Suppressor macrophage treated with lipopolysaccharide for 4 hours (primary cell): ENCODE measurements at regions not wholly inside any gene's neighbourhood (a gene's known extent, or its start where the extent isn't known, plus 50 kb on each side); places are given as distances from the start of the nearest gene placed in this dataset.
"Not testable (repeated sequence)": the region's sequence is repeated elsewhere in the genome, so short reads cannot be mapped to it uniquely, and the experiment has no call there.

Source experiments
- DNase-seq: peaks from one replicate; pipeline ENCODE4 v3.0.0-alpha.2; 2020

DNA sequence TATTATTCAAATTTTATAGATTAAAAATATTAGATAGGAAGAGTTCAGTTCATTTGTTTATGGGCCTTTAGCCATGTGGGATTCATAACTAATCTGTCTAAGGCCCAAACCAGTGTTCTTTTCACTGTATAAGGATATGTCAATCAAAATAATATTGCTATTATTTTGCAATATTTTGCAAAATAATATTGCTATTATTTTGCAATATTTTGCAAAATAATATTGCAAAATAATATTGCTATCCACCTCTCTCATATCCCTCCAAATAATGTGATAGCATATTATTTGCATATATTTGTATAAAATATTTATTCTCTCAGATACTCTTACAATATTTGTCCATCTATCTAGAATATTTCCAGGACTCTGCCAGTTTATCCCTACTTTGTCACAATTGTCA is 595.3 kb upstream of the PTCHD4 start:
- DNase-seq: no peak

DNA sequence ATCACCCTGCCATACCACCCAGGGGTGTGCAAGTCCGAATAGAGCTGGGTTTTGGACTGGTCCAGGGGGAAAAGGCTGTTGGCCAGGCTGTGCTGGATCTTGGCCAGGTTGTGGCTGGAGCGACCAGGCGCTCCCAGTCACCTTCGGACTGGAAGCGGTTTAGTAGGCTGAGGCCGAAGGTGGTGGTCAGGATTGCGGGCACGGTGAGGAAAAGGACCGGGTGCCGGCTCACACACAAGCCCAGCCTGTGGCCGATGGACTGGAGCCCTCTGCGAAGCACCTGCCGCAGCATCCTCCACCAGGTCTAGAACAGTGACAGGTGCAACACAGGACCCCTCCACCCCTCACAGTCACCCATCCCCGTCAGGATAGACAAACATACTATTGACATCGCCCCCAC is 590.6 kb upstream of the PTCHD4 start:
- no peak for DNase-seq

DNA sequence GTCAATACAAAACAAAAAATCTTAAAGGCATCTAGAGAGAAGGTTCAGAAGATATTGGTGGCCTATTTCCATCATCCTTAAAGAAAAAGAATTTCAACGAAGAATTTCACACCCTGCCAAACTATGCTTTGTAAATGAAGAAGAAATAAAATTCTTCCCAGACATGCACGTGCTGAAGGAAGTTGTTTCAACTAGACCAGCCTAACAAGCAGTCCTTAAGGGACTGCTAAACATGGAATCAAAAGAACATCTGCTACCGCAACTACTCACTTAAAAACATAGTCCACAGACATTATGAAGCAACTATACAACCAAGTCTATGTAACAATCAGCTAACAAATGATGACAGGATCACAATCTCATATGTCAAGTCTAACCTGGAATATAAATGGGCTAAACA is 584.9 kb upstream of the PTCHD4 start:
- no peak for DNase-seq

DNA sequence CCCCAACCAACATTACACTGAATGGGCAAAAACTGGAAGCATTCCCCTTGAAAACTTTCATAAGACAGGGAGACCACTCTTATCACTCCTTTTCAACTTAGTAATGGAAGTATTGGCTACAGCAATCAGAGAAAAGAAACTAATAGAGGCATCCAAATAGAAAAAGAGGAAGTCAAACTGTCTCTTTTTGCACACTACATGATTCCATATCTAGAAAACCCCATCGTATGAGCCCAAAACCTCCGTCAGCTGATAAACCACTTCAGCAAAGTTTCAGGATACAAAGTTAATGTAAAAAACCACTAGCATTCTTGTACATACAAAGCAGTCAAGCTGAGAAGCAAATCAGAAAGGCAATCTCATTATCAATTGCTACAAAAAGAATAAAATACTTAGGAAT is 580.4 kb upstream of the PTCHD4 start:
- DNase-seq: no peak

- no peak for DNase-seq
These were observed 578.5 kb upstream of the PTCHD4 start for GRCh38 chr6:48689498-48689897.

DNA sequence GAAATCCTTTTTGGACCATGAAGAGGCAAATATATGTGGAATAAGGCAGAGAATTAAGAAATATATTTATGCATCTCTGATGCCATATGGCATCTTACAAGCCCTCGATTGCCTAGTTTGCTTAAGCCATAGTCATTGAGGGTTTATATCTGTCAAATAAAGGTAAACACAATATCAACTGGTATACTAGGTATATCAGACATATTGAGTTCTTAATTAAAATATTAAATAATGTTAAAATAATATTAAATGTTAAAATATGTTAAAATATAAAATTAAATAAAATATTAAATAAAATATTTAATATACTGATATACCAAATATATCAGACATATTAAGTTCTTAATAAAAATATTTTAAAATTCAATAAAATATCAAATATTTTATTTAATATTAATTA is 567.4 kb upstream of the PTCHD4 start:
- no peak for DNase-seq

DNA sequence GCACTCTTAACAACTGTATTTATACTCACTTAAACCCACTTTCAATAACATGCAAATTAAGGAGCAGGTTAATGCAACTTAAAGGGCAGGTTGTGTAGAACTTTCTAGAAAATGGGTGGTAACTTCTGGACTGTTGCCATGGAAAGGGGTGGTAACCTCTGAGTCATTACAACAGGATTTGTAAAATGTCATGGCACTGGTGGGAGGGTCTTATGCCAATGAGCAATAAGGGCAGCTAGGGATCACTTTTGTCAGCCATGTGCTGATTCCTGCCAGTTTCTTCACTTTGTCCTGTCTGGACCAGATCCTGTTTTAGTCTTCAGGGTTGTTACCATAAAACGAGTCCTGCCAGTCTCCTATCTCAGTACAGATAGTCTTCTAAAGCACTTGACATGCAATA is 560.5 kb upstream of the PTCHD4 start:
- DNase-seq: no peak

- DNase-seq: no peak
These were observed 559.5 kb upstream of the PTCHD4 start for GRCh38 chr6:48670546-48670945.

DNA sequence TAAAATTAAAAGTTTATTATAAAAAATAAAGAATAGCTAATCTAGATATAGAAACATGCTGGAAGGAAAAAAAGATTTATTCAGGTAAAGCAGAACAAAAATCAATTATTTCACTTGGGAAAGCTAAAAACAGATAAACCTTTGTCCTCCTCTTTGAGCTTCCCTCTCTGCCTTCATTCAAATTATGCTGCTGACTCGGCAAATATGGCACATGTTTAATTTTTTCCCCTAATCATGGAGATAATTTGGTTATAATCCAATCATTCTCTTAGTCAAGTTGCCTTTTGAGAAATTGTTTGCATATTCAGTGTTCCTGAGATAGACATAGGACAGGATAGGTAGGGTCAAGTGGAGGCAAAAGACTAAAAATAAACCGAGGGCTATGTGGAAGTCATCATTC is 556.8 kb upstream of the PTCHD4 start:
- no peak for DNase-seq

GRCh38 chr6:48664826-48665225 is 553.8 kb upstream of the PTCHD4 start:
- no peak for DNase-seq

- no peak for DNase-seq
These were observed 547.9 kb upstream of the PTCHD4 start for GRCh38 chr6:48658915-48659314.

GRCh38 chr6:48641544-48641943 is 530.5 kb upstream of the PTCHD4 start:
- no peak for DNase-seq

GRCh38 chr6:48638796-48639195 is 527.8 kb upstream of the PTCHD4 start:
- DNase-seq: not testable (repeated sequence)

DNA sequence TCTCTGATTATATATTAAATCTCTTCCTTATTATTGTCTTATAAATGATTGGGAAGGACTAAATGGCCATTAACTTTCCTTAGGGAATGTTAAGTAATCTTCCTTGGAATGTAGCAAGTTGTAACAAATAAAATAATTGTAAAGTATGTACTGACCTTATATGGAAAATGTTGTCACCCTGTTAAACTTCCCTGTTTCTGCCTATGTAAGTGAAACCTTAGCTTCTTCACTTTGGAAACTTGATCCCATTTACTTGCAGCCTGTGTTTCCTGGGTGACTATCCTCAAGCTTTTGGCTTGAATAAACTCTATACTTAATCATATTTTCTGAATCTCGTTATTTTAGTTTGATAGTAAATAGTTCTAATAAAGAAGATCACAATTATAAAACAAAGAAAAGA is 519.5 kb upstream of the PTCHD4 start:
- DNase-seq: no peak

DNA sequence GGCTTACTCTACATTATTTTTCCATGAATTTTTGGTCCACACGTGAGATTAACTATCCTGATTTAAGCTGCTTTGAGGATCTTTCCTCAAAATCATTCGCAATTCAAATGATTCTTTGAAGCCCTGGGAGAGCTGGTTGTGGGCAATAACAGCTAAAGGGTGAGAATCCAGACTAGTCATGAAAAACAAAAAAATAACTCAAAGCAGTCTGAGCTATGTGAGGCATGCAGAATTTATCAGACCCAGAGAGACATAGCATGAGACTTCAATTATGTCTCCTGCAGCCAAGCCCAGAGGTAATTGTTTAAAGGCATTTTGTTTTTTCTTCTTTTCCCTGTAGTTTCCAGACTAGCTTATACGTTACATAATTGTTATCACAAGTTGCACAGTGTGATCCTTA is 517.3 kb upstream of the PTCHD4 start:
- no peak for DNase-seq

DNA sequence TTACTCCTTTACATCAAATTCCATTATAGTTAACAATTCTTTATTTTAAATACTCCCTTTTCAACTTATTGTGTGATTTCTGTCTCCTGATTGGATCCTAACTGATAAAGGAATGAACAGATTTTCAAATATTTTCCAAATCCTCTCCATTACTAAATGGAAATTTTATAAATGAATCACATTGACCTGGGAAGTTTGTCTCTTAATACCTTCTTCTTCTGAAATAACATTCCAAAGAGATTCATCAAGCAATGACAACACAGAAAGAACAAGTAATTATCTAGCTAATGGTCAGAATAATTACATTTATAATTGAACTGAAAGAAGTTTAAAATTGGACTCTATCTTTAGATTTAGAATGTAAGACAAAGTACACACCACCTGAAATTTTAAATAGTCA is 515.4 kb upstream of the PTCHD4 start:
- DNase-seq: no peak

- no peak for DNase-seq
These were observed 513.6 kb upstream of the PTCHD4 start for GRCh38 chr6:48624631-48625030.

GRCh38 chr6:48619771-48620170 is 508.8 kb upstream of the PTCHD4 start:
- no peak for DNase-seq

GRCh38 chr6:48615041-48615440 is 504.0 kb upstream of the PTCHD4 start:
- no peak for DNase-seq

GRCh38 chr6:48614326-48614725 is 503.3 kb upstream of the PTCHD4 start:
- no peak for DNase-seq

DNA sequence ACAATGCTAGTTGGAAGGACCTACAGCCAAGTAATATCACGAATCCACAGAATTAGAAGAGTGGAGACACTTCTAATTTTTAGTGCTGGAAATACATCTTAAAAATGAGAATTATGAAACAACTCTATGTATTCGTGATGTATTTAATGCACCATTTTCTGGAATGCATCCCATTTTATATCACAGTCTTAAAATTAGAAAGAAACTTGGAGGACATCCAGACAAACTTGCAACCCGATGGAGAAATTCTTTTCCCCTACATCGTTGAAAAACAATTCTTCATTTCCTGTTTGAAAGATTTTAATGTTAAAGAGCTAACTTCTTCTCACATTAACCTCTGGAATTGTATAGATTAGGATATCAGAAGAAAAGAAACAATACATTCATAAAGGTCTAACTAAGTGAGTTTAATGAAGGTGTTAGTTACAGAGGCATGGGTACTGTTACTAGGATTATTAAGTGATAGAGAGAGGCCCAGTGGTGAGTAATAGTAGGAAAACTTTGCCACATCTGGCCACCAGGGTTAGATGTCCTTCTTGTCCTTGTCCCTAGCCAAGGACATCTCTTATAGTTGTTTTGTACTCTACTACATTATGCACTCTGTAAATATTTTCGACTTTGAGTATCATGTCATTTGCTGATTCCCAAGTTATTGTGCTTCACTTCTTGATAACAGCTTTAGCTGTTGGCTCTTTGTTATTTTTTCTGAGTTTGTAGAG is 502.4 kb upstream of the PTCHD4 start:
- no peak for DNase-seq

- no peak for DNase-seq
These were observed 500.3 kb upstream of the PTCHD4 start for GRCh38 chr6:48611332-48611731.

GRCh38 chr6:48610846-48611245 is 499.8 kb upstream of the PTCHD4 start:
- DNase-seq: no peak

DNA sequence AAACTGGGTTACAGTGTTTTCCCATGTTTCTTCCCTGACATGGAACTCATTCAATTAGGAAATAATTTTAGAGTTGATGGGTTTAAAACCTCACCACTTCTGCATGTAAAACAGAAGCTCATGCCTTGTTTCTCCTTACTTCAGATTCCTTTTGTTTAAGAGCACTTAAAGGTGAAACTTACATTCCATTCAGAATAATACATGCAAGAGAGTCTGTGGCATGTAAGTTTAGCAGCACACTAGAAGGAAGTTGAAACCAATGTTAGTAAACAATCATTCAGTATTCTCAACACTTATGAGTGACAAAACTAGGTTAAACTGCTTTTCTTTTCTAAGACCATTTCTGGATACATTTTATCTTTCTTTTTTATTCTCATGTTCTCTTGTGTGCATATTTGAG is 495.6 kb upstream of the PTCHD4 start:
- DNase-seq: no peak

GRCh38 chr6:48597951-48598350 is 487.0 kb upstream of the PTCHD4 start:
- DNase-seq: no peak

- DNase-seq: no peak
These were observed 485.8 kb upstream of the PTCHD4 start for GRCh38 chr6:48596830-48597229.
